PC-3 (cell line): ENCODE measurements at regions not wholly inside any gene's neighbourhood (a gene's known extent, or its start where the extent isn't known, plus 50 kb on each side); places are given as distances from the start of the nearest gene placed in this dataset.

Experiments
- ATAC-seq: fragments of 200-7000 bp; cut with Tn5 transposase; 2 replicates; pipeline ENCODE4 v1.9.1; 2020; ENCODE audit warnings: mild to moderate bottlenecking, moderate library complexity
- BruUV-seq: library from RNA; stranded (reverse); fragments of 400-500 nt; replicated peaks from 2 replicates; lab custom pipeline; 2021; lab: Mats Ljungman, UMichigan
- CTCF ChIA-PET: fragments of 300-600 bp; sonication (Branson Sonifier 250); formaldehyde crosslinking; loops from one replicate; lab custom pipeline; 2022; ENCODE audit warnings: antibody characterized with exemption; lab: Charles Lee
- POLR2A ChIA-PET: fragments of 300-600 bp; sonication (Branson Sonifier 250); formaldehyde crosslinking; loops from one replicate; lab custom pipeline; 2022; ENCODE audit warnings: antibody characterized with exemption; ENCODE audit not compliant: unreplicated experiment; lab: Charles Lee
- DNase-seq: peaks from one replicate; pipeline ENCODE4 v3.0.0-alpha.2; 2015
- H2AFZ ChIP-seq: fragments of 300-600 bp; sonication (generic); 2 replicates; pipeline ENCODE4 v1.6.0; 2016; ENCODE audit warnings: antibody characterized with exemption, low read length
- H3F3A ChIP-seq: fragments of 300-600 bp; sonication (generic); one replicate; pipeline ENCODE4 v1.6.0; 2017; ENCODE audit warnings: antibody characterized with exemption, low read length, control low read depth, mild to moderate bottlenecking; ENCODE audit not compliant: unreplicated experiment
- H3K27ac ChIP-seq: fragments of 300-600 bp; sonication (generic); 2 replicates; pipeline ENCODE4 v1.5.1; 2016; ENCODE audit warnings: mild to moderate bottlenecking, low read length
- H3K27me3 ChIP-seq: fragments of 300-600 bp; sonication (generic); 2 replicates; pipeline ENCODE4 v1.6.1; 2016; ENCODE audit warnings: low read length, mixed read lengths
- H3K36me3 ChIP-seq: fragments of 300-600 bp; sonication (generic); 2 replicates; pipeline ENCODE4 v1.6.1; 2016; ENCODE audit warnings: low read depth, mixed run types, low read length, mixed read lengths
- H3K4me1 ChIP-seq: fragments of 300-600 bp; sonication (generic); 2 replicates; pipeline ENCODE4 v1.5.1; 2016; ENCODE audit warnings: low read length; ENCODE audit not compliant: insufficient read depth
- H3K4me2 ChIP-seq: fragments of 300-600 bp; sonication (generic); 2 replicates; pipeline ENCODE4 v1.6.0; 2016; ENCODE audit warnings: low read length
- H3K4me3 ChIP-seq: fragments of 300-600 bp; sonication (generic); 2 replicates; pipeline ENCODE4 v1.5.1; 2016; ENCODE audit warnings: mild to moderate bottlenecking, low read length, mixed read lengths
- H3K79me2 ChIP-seq: fragments of 300-600 bp; sonication (generic); 2 replicates; pipeline ENCODE4 v1.6.1; 2017; ENCODE audit warnings: low read length, mixed read lengths
- H3K9ac ChIP-seq: fragments of 300-600 bp; sonication (generic); 2 replicates; pipeline ENCODE4 v1.6.0; 2016; ENCODE audit warnings: mild to moderate bottlenecking, low read length
- H3K9me2 ChIP-seq: fragments of 300-600 bp; sonication (generic); replicated peaks from 2 replicates; pipeline ENCODE4 v1.6.1; 2016; ENCODE audit warnings: mixed run types, low read length, mixed read lengths
- H3K9me3 ChIP-seq: fragments of 300-600 bp; sonication (generic); 2 replicates; pipeline ENCODE4 v1.6.1; 2016; ENCODE audit warnings: low read length, mixed read lengths
- H4K20me1 ChIP-seq: fragments of 300-600 bp; sonication (generic); 2 replicates; pipeline ENCODE4 v1.6.1; 2016; ENCODE audit warnings: low read length, mixed read lengths
- CTCF ChIP-seq: fragments of 300-600 bp; sonication (generic); conservative IDR thresholded peaks from 2 replicates; pipeline ENCODE4 v1.5.1; 2017; ENCODE audit warnings: antibody characterized with exemption, low read depth, mild to moderate bottlenecking, low read length
- EZH2 ChIP-seq: fragments of 300-600 bp; sonication (generic); IDR thresholded peaks from one replicate; pipeline ENCODE4 v1.6.1; 2017; ENCODE audit warnings: antibody characterized with exemption, mild to moderate bottlenecking, low read length; ENCODE audit not compliant: unreplicated experiment
- EZH2phosphoT487 ChIP-seq: fragments of 300-600 bp; sonication (generic); IDR thresholded peaks from 2 replicates; pipeline ENCODE4 v1.6.1; 2018; ENCODE audit warnings: mild to moderate bottlenecking, antibody characterized with exemption, low read length, borderline replicate concordance
- intact Hi-C: fragments of 100-400 bp; cut with micrococcal nuclease; formaldehyde crosslinking; loops from 2 replicates; pipeline ENCODE4 v1.9.0; 2023

GRCh38 chr2:8334866-8335325 lies 347.0 kb upstream of the ID2 start:
- H4K20me1 ChIP-seq, result no peaks in the 10 kb centered on the region
- no peak overlapping the region for H2AFZ ChIP-seq
- CTCF ChIA-PET, result interaction anchor here (0.5 kb wide), 1 partner anchor 72 kb away, joined by 5 read pairs; no protein-coding TSS in a partner anchor
- TF ChIP-seq EZH2phosphoT487 (no peak), CTCF (no peak)
- no peaks in the 10 kb centered on the region for H3K36me3 ChIP-seq
- no peak overlapping the region for H3K9ac ChIP-seq
- POLR2A ChIA-PET, result no interaction called here
- H3K4me2 ChIP-seq, result no peak overlapping the region
- H3K27me3 ChIP-seq, result no peaks in the 10 kb centered on the region
- no peaks in the 10 kb centered on the region for H3K4me1 ChIP-seq
- intact Hi-C loops, result no loop called here
- no TSS peak for BruUV-seq
- no peak overlapping the region for H3K4me3 ChIP-seq
- H3K27ac ChIP-seq, result no peak overlapping the region
- DNase-seq (no peak), ATAC-seq (no peak)
- no peaks in the 10 kb centered on the region for H3K79me2 ChIP-seq
- no peaks in the 10 kb centered on the region for H3F3A ChIP-seq
- H3K9me2 ChIP-seq, result no peaks in the 10 kb centered on the region
- no peaks in the 10 kb centered on the region for H3K9me3 ChIP-seq

- ATAC-seq, result no peak
- ChIA-PET CTCF (no interaction called here), POLR2A (no interaction called here)
- Histone ChIP-seq H3K4me3 (no peak overlapping the region), H4K20me1 (no peaks in the 10 kb centered on the region), H3K4me2 (no peak overlapping the region), H3K36me3 (no peaks in the 10 kb centered on the region), H3K27ac (no peak overlapping the region), H3F3A (no peaks in the 10 kb centered on the region), H3K27me3 (no peaks in the 10 kb centered on the region), H3K9ac (no peak overlapping the region), H3K79me2 (no peaks in the 10 kb centered on the region), H3K4me1 (no peaks in the 10 kb centered on the region), H3K9me3 (no peaks in the 10 kb centered on the region), H2AFZ (no peak overlapping the region), H3K9me2 (no peaks in the 10 kb centered on the region)
- no peak for TF ChIP-seq EZH2
- TF ChIP-seq EZH2phosphoT487, result no peak
- TF ChIP-seq CTCF, result no peak
- intact Hi-C loops, result no loop called here
- DNase-seq, result no peak
- no TSS peak for BruUV-seq
Observed at GRCh38 chr2:8335801-8336200, 346.1 kb upstream of the ID2 start.

GRCh38 chr2:8337321-8337720 lies 344.5 kb upstream of the ID2 start:
- ChIA-PET POLR2A (no interaction called here), CTCF (no interaction called here)
- Histone ChIP-seq H2AFZ (no peak overlapping the region), H3K4me1 (no peaks in the 10 kb centered on the region), H3F3A (no peaks in the 10 kb centered on the region), H3K27ac (no peak overlapping the region), H3K4me2 (no peak overlapping the region), H4K20me1 (no peaks in the 10 kb centered on the region), H3K36me3 (no peaks in the 10 kb centered on the region), H3K9me3 (no peaks in the 10 kb centered on the region), H3K9me2 (no peaks in the 10 kb centered on the region), H3K4me3 (no peak overlapping the region), H3K79me2 (no peaks in the 10 kb centered on the region), H3K27me3 (no peaks in the 10 kb centered on the region), H3K9ac (no peak overlapping the region)
- TF ChIP-seq EZH2phosphoT487 (no peak), CTCF (no peak), EZH2 (no peak)
- no peak for ATAC-seq
- no peak for DNase-seq
- no TSS peak for BruUV-seq
- intact Hi-C loops, result no loop called here
